Uterus (tissue), 2 donors: ENCODE measurements at regions not wholly inside any gene's neighbourhood (a gene's known extent, or its start where the extent isn't known, plus 50 kb on each side); places are given as distances from the start of the nearest gene placed in this dataset.

Experiments used
- POLR2A ChIP-seq, 2 donors: fragments of 450-650 bp; IDR thresholded peaks; one replicate each; pipeline ENCODE4 v1.6.1; 2016; ENCODE audit warnings: antibody characterized with exemption in 2 of 2, mild to moderate bottlenecking in 1 of 2, moderate library complexity in 1 of 2
- TF ChIP-seq, protein P1 (sequence below), 4 experiments: fragments of 200-600 bp in 2 of 4; fragments of 450-650 bp in 2 of 4; sonication (generic) in 2 of 4; IDR thresholded peaks; one replicate each; pipeline ENCODE4 v1.5.1; 2016 to 2019; ENCODE audit warnings: antibody characterized with exemption in 4 of 4, mild to moderate bottlenecking in 2 of 4, moderate library complexity in 1 of 4

DNA sequence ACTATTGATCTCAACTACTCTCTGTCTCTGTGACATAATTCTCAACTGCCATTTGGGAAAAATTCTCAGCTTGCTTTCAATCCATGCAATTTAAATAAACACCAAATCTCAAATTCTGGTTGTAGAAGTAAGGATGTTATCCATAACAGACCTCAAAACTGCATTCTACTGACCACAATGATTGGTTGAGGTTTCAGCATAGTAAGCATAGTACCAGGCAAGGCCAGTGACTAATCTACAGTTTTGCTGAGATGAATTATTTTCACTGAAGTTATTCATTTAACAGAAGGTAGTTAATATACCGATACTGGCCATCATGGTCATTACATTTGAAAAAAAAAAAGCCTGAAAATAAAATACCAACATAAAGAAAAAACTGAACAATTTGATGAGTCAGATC lies 488.0 kb upstream of the CDH18 start:
- TF ChIP-seq, protein P1, sequence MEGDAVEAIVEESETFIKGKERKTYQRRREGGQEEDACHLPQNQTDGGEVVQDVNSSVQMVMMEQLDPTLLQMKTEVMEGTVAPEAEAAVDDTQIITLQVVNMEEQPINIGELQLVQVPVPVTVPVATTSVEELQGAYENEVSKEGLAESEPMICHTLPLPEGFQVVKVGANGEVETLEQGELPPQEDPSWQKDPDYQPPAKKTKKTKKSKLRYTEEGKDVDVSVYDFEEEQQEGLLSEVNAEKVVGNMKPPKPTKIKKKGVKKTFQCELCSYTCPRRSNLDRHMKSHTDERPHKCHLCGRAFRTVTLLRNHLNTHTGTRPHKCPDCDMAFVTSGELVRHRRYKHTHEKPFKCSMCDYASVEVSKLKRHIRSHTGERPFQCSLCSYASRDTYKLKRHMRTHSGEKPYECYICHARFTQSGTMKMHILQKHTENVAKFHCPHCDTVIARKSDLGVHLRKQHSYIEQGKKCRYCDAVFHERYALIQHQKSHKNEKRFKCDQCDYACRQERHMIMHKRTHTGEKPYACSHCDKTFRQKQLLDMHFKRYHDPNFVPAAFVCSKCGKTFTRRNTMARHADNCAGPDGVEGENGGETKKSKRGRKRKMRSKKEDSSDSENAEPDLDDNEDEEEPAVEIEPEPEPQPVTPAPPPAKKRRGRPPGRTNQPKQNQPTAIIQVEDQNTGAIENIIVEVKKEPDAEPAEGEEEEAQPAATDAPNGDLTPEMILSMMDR (IDR thresholded peaks at IDR 0.05) = no peak
- TF ChIP-seq POLR2A (IDR thresholded peaks at IDR 0.05) = no peak
